HEK293 (cell line): ENCODE measurements at regions not wholly inside any gene's neighbourhood (a gene's known extent, or its start where the extent isn't known, plus 50 kb on each side); places are given as distances from the start of the nearest gene placed in this dataset.

Experiments used
- CTCF ChIA-PET: fragments of 350-600 bp; formaldehyde crosslinking; extraction: SDS; loops from one replicate; lab custom pipeline; 2021; ENCODE audit warnings: antibody characterized with exemption; lab: Yijun Ruan, JAX
- POLR2A ChIA-PET: fragments of 300-600 bp; formaldehyde crosslinking; extraction: SDS; loops from one replicate; lab custom pipeline; 2020; ENCODE audit warnings: antibody characterized with exemption, inconsistent platforms; lab: Yijun Ruan, JAX
- H3K27ac ChIP-seq: fragments of 200-500 bp; sonication (Bioruptor generic); 2 replicates; pipeline ENCODE4 v1.5.1; 2014; ENCODE audit warnings: low read depth, low read length, control low read depth, inconsistent platforms; ENCODE audit errors: extremely low read depth
- H3K36me3 ChIP-seq, 2 experiments: fragments of 200-500 bp in 1 of 2; sonication (Bioruptor generic) in 1 of 2; 1 replicate in 1 of 2; 2 replicates in 1 of 2; pipeline ENCODE4 v1.5.1; 2014 to 2017; ENCODE audit warnings: inconsistent platforms in 2 of 2, low read length in 2 of 2; ENCODE audit not compliant: control insufficient read depth in 2 of 2, insufficient read depth in 1 of 2
- H3K4me1 ChIP-seq: fragments of 200-500 bp; sonication (Bioruptor generic); 2 replicates; pipeline ENCODE4 v1.5.1; 2014; ENCODE audit warnings: mild to moderate bottlenecking, low read length, inconsistent platforms; ENCODE audit not compliant: control insufficient read depth, insufficient read depth
- H3K4me3 ChIP-seq: 2 replicates; pipeline ENCODE4 v1.5.1; 2011; ENCODE audit warnings: low read depth, mild to moderate bottlenecking, control low read depth, low read length, moderate library complexity
- H3K9me3 ChIP-seq: fragments of 200-500 bp; sonication (Bioruptor generic); 2 replicates; pipeline ENCODE4 v1.5.1; 2014; ENCODE audit warnings: low read depth, low read length, inconsistent platforms; ENCODE audit not compliant: control insufficient read depth, insufficient read depth
- BCL6B ChIP-seq: fragments of 450-650 bp; formaldehyde crosslinking; IDR thresholded peaks from 2 replicates; pipeline ENCODE4 v1.5.1; 2017; ENCODE audit warnings: missing biosample characterization, missing genetic modification characterization
- CTCF ChIP-seq: fragments of 450-650 bp; formaldehyde crosslinking; IDR thresholded peaks from 2 replicates; pipeline ENCODE4 v1.5.1; 2016; ENCODE audit warnings: missing biosample characterization, missing genetic modification characterization
- HOXD13 ChIP-seq: sonication (generic); formaldehyde crosslinking; IDR thresholded peaks from 2 replicates; pipeline ENCODE4 v1.8.0; 2022; ENCODE audit warnings: missing genetic modification reagents, borderline replicate concordance
- KLF1 ChIP-seq: fragments of 450-650 bp; formaldehyde crosslinking; IDR thresholded peaks from 2 replicates; pipeline ENCODE4 v1.5.1; 2016; ENCODE audit warnings: missing biosample characterization, missing genetic modification characterization
- PRDM1 ChIP-seq: fragments of 450-650 bp; formaldehyde crosslinking; IDR thresholded peaks from 2 replicates; pipeline ENCODE4; 2016; ENCODE audit warnings: missing biosample characterization, missing genetic modification characterization
- WT1 ChIP-seq: fragments of 450-650 bp; formaldehyde crosslinking; IDR thresholded peaks from 2 replicates; pipeline ENCODE4 v1.5.1; 2016; ENCODE audit warnings: missing biosample characterization, missing genetic modification characterization
- ZBTB21 ChIP-seq: fragments of 450-650 bp; formaldehyde crosslinking; IDR thresholded peaks from 2 replicates; pipeline ENCODE4 v1.5.1; 2017; ENCODE audit warnings: missing biosample characterization, missing genetic modification characterization
- ZNF248 ChIP-seq: fragments of 450-650 bp; formaldehyde crosslinking; IDR thresholded peaks from 2 replicates; pipeline ENCODE4 v1.5.1; 2017; ENCODE audit warnings: missing biosample characterization, missing genetic modification characterization
- ZNF266 ChIP-seq: fragments of 450-650 bp; formaldehyde crosslinking; IDR thresholded peaks from 2 replicates; pipeline ENCODE4 v1.5.1; 2016; ENCODE audit warnings: missing biosample characterization, missing genetic modification characterization, low read depth
- ZNF426 ChIP-seq: fragments of 450-650 bp; formaldehyde crosslinking; IDR thresholded peaks from 2 replicates; pipeline ENCODE4 v1.5.1; 2017; ENCODE audit warnings: missing biosample characterization, missing genetic modification characterization, mild to moderate bottlenecking, inconsistent platforms, moderate library complexity
- ZNF624 ChIP-seq: fragments of 450-650 bp; formaldehyde crosslinking; IDR thresholded peaks from 2 replicates; pipeline ENCODE4 v1.5.1; 2017; ENCODE audit warnings: missing biosample characterization, missing genetic modification characterization
- ZNF654 ChIP-seq: fragments of 450-650 bp; formaldehyde crosslinking; IDR thresholded peaks from 2 replicates; pipeline ENCODE4 v1.5.1; 2016; ENCODE audit warnings: low read depth, missing biosample characterization, missing genetic modification characterization
- ZNF777 ChIP-seq: fragments of 450-650 bp; formaldehyde crosslinking; IDR thresholded peaks from 2 replicates; pipeline ENCODE4 v1.5.1; 2017; ENCODE audit warnings: missing biosample characterization, missing genetic modification characterization, borderline replicate concordance
- ZSCAN30 ChIP-seq: fragments of 450-650 bp; IDR thresholded peaks from 2 replicates; pipeline ENCODE4 v1.5.1; 2018; ENCODE audit warnings: missing biosample characterization, mild to moderate bottlenecking, missing genetic modification characterization, moderate library complexity
- TF ChIP-seq, protein P1 (sequence below): fragments of 450-650 bp; formaldehyde crosslinking; IDR thresholded peaks from 2 replicates; pipeline ENCODE4 v1.5.1; 2017; ENCODE audit warnings: missing biosample characterization, missing genetic modification characterization
- TF ChIP-seq, protein P2 (sequence below): fragments of 450-650 bp; formaldehyde crosslinking; IDR thresholded peaks from 2 replicates; pipeline ENCODE4 v1.5.1; 2016; ENCODE audit warnings: missing biosample characterization, missing genetic modification characterization
- TF ChIP-seq, protein P3 (sequence below): fragments of 450-650 bp; formaldehyde crosslinking; optimal IDR thresholded peaks from 2 replicates; pipeline ENCODE3; 2016; ENCODE audit warnings: missing biosample characterization, mild to moderate bottlenecking, missing genetic modification characterization
- TF ChIP-seq, protein P4 (sequence below): fragments of 450-650 bp; formaldehyde crosslinking; conservative IDR thresholded peaks from 2 replicates; pipeline ENCODE4 v1.5.1; 2016; ENCODE audit warnings: low read depth, missing biosample characterization, missing genetic modification characterization

GRCh38 chr20:20869161-20869775 is 156.8 kb upstream of the RALGAPA2 start:
- TF ChIP-seq ZNF777 (no peak), ZNF426 (tag by site-specific recombination) (no peak), WT1 (tag by site-specific recombination) (no peak), ZNF624 (no peak)
- TF ChIP-seq, protein P1, sequence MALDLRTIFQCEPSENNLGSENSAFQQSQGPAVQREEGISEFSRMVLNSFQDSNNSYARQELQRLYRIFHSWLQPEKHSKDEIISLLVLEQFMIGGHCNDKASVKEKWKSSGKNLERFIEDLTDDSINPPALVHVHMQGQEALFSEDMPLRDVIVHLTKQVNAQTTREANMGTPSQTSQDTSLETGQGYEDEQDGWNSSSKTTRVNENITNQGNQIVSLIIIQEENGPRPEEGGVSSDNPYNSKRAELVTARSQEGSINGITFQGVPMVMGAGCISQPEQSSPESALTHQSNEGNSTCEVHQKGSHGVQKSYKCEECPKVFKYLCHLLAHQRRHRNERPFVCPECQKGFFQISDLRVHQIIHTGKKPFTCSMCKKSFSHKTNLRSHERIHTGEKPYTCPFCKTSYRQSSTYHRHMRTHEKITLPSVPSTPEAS (tag by site-specific recombination) = no peak
- TF ChIP-seq, protein P2, sequence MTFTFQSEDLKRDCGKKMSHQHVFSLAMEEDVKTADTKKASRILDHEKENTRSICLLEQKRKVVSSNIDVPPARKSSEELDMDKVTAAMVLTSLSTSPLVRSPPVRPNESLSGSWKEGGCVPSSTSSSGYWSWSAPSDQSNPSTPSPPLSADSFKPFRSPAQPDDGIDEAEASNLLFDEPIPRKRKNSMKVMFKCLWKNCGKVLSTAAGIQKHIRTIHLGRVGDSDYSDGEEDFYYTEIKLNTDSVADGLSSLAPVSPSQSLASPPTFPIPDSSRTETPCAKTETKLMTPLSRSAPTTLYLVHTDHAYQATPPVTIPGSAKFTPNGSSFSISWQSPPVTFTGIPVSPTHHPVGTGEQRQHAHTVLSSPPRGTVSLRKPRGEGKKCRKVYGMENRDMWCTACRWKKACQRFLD (tag by site-specific recombination) = no peak
- Histone ChIP-seq H3K27ac (no peak overlapping the region), H3K4me3 (no peak overlapping the region), H3K36me3 (no peaks in the 10 kb centered on the region), H3K9me3 (no peaks in the 10 kb centered on the region), H3K4me1 (no peaks in the 10 kb centered on the region)
- POLR2A ChIA-PET = no interaction called here
- CTCF ChIA-PET = no interaction called here

- TF ChIP-seq KLF1 (no peak), CTCF (peak; percentile 63), BCL6B (no peak), ZNF654 (tag by site-specific recombination) (peak; percentile 74), PRDM1 (tag by site-specific recombination) (no peak), HOXD13 (CRISPR knock-in tag) (no peak)
- no peak overlapping the region for H3K27ac ChIP-seq
- no peak overlapping the region for H3K4me3 ChIP-seq
- ChIA-PET CTCF (interaction anchor here (0.6 to 5.0 kb wide), 30 partner anchors 11 to 751 kb away, joined by 3 to 49 read pairs (median 4); partner anchors contain the start of gene KIZ), POLR2A (interaction anchor here (1.4 kb wide), 1 partner anchor 641 kb away, joined by 4 read pairs; no protein-coding TSS in a partner anchor)
- no peaks in the 10 kb centered on the region for H3K36me3 ChIP-seq
- H3K9me3 ChIP-seq = no peaks in the 10 kb centered on the region
- no peaks in the 10 kb centered on the region for H3K4me1 ChIP-seq
These were observed 152.1 kb upstream of the RALGAPA2 start for GRCh38 chr20:20864351-20865096.

GRCh38 chr20:20860078-20860806 is 147.8 kb upstream of the RALGAPA2 start:
- H3K4me1 ChIP-seq = no peaks in the 10 kb centered on the region
- no peaks in the 10 kb centered on the region for H3K9me3 ChIP-seq
- no peak overlapping the region for H3K4me3 ChIP-seq
- no peak overlapping the region for H3K27ac ChIP-seq
- POLR2A ChIA-PET = no interaction called here
- CTCF ChIA-PET = interaction anchor here (0.5 to 5.0 kb wide), 50 partner anchors 10 to 760 kb away, joined by 3 to 49 read pairs (median 4); partner anchors contain the start of gene KIZ
- H3K36me3 ChIP-seq = no peaks in the 10 kb centered on the region
- TF ChIP-seq, protein P3, sequence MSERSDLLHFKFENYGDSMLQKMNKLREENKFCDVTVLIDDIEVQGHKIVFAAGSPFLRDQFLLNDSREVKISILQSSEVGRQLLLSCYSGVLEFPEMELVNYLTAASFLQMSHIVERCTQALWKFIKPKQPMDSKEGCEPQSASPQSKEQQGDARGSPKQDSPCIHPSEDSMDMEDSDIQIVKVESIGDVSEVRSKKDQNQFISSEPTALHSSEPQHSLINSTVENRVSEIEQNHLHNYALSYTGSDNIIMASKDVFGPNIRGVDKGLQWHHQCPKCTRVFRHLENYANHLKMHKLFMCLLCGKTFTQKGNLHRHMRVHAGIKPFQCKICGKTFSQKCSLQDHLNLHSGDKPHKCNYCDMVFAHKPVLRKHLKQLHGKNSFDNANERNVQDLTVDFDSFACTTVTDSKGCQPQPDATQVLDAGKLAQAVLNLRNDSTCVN (tag by site-specific recombination) = no peak
- TF ChIP-seq ZNF266 (tag by site-specific recombination) = no peak
- no peak for TF ChIP-seq ZNF248
- TF ChIP-seq, protein P4, sequence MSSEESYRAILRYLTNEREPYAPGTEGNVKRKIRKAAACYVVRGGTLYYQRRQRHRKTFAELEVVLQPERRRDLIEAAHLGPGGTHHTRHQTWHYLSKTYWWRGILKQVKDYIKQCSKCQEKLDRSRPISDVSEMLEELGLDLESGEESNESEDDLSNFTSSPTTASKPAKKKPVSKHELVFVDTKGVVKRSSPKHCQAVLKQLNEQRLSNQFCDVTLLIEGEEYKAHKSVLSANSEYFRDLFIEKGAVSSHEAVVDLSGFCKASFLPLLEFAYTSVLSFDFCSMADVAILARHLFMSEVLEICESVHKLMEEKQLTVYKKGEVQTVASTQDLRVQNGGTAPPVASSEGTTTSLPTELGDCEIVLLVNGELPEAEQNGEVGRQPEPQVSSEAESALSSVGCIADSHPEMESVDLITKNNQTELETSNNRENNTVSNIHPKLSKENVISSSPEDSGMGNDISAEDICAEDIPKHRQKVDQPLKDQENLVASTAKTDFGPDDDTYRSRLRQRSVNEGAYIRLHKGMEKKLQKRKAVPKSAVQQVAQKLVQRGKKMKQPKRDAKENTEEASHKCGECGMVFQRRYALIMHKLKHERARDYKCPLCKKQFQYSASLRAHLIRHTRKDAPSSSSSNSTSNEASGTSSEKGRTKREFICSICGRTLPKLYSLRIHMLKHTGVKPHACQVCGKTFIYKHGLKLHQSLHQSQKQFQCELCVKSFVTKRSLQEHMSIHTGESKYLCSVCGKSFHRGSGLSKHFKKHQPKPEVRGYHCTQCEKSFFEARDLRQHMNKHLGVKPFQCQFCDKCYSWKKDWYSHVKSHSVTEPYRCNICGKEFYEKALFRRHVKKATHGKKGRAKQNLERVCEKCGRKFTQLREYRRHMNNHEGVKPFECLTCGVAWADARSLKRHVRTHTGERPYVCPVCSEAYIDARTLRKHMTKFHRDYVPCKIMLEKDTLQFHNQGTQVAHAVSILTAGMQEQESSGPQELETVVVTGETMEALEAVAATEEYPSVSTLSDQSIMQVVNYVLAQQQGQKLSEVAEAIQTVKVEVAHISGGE (tag by site-specific recombination) = no peak
- TF ChIP-seq ZBTB21 = no peak
- peak; percentile 48; the same call in 1 of the 2 replicates for TF ChIP-seq ZSCAN30
